OCI-LY1 (cell line): ENCODE measurements at regions not wholly inside any gene's neighbourhood (a gene's known extent, or its start where the extent isn't known, plus 50 kb on each side); places are given as distances from the start of the nearest gene placed in this dataset.

ENCODE experiments used
- H2AFZ ChIP-seq: fragments of 200-600 bp; sonication (generic), shearing (Covaris generic); 2 replicates; pipeline ENCODE4 v1.6.0; 2014; ENCODE audit warnings: antibody characterized with exemption, mild to moderate bottlenecking, low read length
- H3F3A ChIP-seq: fragments of 200-600 bp; sonication (generic), shearing (Covaris generic); 2 replicates; pipeline ENCODE4 v1.6.0; 2014; ENCODE audit warnings: mild to moderate bottlenecking, antibody characterized with exemption, low read length, moderate library complexity; ENCODE audit not compliant: insufficient read depth
- H3K27ac ChIP-seq: fragments of 200-600 bp; sonication (generic); 2 replicates; pipeline ENCODE4 v1.5.1; 2014; ENCODE audit warnings: low read length, mixed run types, mild to moderate bottlenecking, low read depth; ENCODE audit not compliant: poor library complexity, severe bottlenecking
- H3K27me3 ChIP-seq: fragments of 200-600 bp; sonication (generic); 2 replicates; pipeline ENCODE4 v1.6.0; 2014; ENCODE audit warnings: antibody characterized with exemption, mild to moderate bottlenecking, low read length, moderate library complexity; ENCODE audit not compliant: insufficient read depth
- H3K36me3 ChIP-seq: fragments of 200-600 bp; sonication (generic); 2 replicates; pipeline ENCODE4 v1.6.1; 2014; ENCODE audit warnings: mild to moderate bottlenecking, antibody characterized with exemption, low read length, moderate library complexity, mixed read lengths; ENCODE audit not compliant: insufficient read depth
- H3K4me1 ChIP-seq: fragments of 200-600 bp; sonication (generic); 2 replicates; pipeline ENCODE4 v1.5.1; 2014; ENCODE audit warnings: mild to moderate bottlenecking, low read length, moderate library complexity; ENCODE audit not compliant: insufficient read depth, severe bottlenecking
- H3K4me2 ChIP-seq: fragments of 200-600 bp; sonication (generic), shearing (Covaris generic); 2 replicates; pipeline ENCODE4 v1.6.1; 2014; ENCODE audit warnings: low read length
- H3K4me3 ChIP-seq: fragments of 200-600 bp; sonication (generic); 2 replicates; pipeline ENCODE4 v1.5.1; 2014; ENCODE audit warnings: low read length, low read depth, mild to moderate bottlenecking, mixed read lengths; ENCODE audit not compliant: poor library complexity, severe bottlenecking
- H3K79me2 ChIP-seq: fragments of 200-600 bp; shearing (Covaris generic); 2 replicates; pipeline ENCODE4 v1.6.1; 2016; ENCODE audit warnings: mixed run types, low read length, mixed read lengths; ENCODE audit not compliant: insufficient read depth
- H3K9ac ChIP-seq: fragments of 200-600 bp; sonication (generic), shearing (Covaris generic); 2 replicates; pipeline ENCODE4 v1.6.1; 2014; ENCODE audit warnings: mild to moderate bottlenecking, low read length, mixed read lengths
- H3K9me2 ChIP-seq: fragments of 200-600 bp; sonication (generic), shearing (Covaris generic); 2 replicates; pipeline ENCODE4 v1.6.1; 2014; ENCODE audit warnings: low read depth, mild to moderate bottlenecking, low read length, mixed read lengths
- H3K9me3 ChIP-seq: fragments of 200-600 bp; shearing (Covaris generic); 2 replicates; pipeline ENCODE4 v1.6.1; 2014; ENCODE audit warnings: low read length, mixed read lengths
- H4K20me1 ChIP-seq: fragments of 200-600 bp; sonication (generic), shearing (Covaris generic); 2 replicates; pipeline ENCODE4 v1.6.0; 2016; ENCODE audit warnings: mild to moderate bottlenecking, low read length; ENCODE audit not compliant: insufficient read depth
- CTCF ChIP-seq: fragments of 200-600 bp; sonication (generic), shearing (Covaris generic); IDR thresholded peaks from 2 replicates; pipeline ENCODE4 v1.5.1; 2017; ENCODE audit warnings: mild to moderate bottlenecking, antibody characterized with exemption, low read length, moderate library complexity, mixed read lengths
- EZH2 ChIP-seq: fragments of 200-600 bp; sonication (generic), shearing (Covaris generic); IDR thresholded peaks from 2 replicates; pipeline ENCODE4 v1.8.0; 2017; ENCODE audit warnings: borderline replicate concordance, mixed run types, mild to moderate bottlenecking, antibody characterized with exemption, low read length, moderate library complexity, mixed read lengths

- Histone ChIP-seq H3K27ac (no peak overlapping the region), H2AFZ (no peak overlapping the region), H3K4me2 (no peak overlapping the region), H3K9ac (no peak overlapping the region), H3K9me3 (no peaks in the 10 kb centered on the region), H3K36me3 (no peaks in the 10 kb centered on the region), H3K4me3 (no peak overlapping the region), H3K27me3 (no peaks in the 10 kb centered on the region), H3K9me2 (no peaks in the 10 kb centered on the region), H3F3A (no peaks in the 10 kb centered on the region), H3K4me1 (no peaks in the 10 kb centered on the region), H3K79me2 (no peaks in the 10 kb centered on the region), H4K20me1 (no peaks in the 10 kb centered on the region)
- TF ChIP-seq CTCF (no peak), EZH2 (no peak)
These were observed 241.0 kb downstream of the RAB28 start for GRCh38 chr4:13243152-13243551.

- Histone ChIP-seq H3K4me2 (no peak overlapping the region), H2AFZ (no peak overlapping the region), H3K79me2 (no peaks in the 10 kb centered on the region), H3K4me3 (no peak overlapping the region), H4K20me1 (no peaks in the 10 kb centered on the region), H3K9me3 (no peaks in the 10 kb centered on the region), H3K27me3 (no peaks in the 10 kb centered on the region), H3K9ac (no peak overlapping the region), H3K36me3 (no peaks in the 10 kb centered on the region), H3K9me2 (no peaks in the 10 kb centered on the region), H3K27ac (no peak overlapping the region), H3K4me1 (no peaks in the 10 kb centered on the region), H3F3A (no peaks in the 10 kb centered on the region)
- TF ChIP-seq CTCF (no peak), EZH2 (no peak)
These were observed 244.1 kb downstream of the RAB28 start for GRCh38 chr4:13240066-13240465.

GRCh38 chr4:13238936-13239335 is 245.2 kb downstream of the RAB28 start:
- Histone ChIP-seq H3K9me2 (no peaks in the 10 kb centered on the region), H3K27me3 (no peaks in the 10 kb centered on the region), H3K4me3 (no peak overlapping the region), H3K79me2 (no peaks in the 10 kb centered on the region), H3K9ac (no peak overlapping the region), H3F3A (no peaks in the 10 kb centered on the region), H3K9me3 (no peaks in the 10 kb centered on the region), H3K36me3 (no peaks in the 10 kb centered on the region), H3K27ac (no peak overlapping the region), H3K4me2 (no peak overlapping the region), H2AFZ (no peak overlapping the region), H3K4me1 (no peaks in the 10 kb centered on the region), H4K20me1 (no peaks in the 10 kb centered on the region)
- TF ChIP-seq EZH2 (no peak), CTCF (no peak)
